ENCODE measurements at regions not wholly inside any gene's neighbourhood (a gene's known extent, or its start where the extent isn't known, plus 50 kb on each side); places are given as distances from the start of the nearest gene placed in this dataset.

DNA sequence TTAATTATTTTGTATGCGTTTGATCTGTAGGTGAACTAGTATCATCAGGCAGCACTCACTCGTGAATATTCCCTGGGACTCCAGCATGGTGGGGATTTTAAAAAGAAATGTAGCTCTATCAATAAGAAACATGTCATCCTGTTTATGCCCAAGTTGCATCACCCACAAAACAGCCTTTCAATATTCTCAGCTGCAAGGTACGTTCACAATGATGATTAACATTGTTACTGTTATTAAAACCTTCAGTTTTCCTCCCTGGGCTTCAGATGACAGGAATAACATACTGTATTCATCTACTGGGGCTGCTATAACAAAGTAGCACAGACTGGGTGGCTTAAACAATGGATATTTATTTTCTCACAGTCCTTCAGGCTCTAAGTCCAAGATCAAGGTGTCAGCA is 87.9 kb upstream of the KLHL29 start:
- Histone ChIP-seq H3K4me3 (ENCODE audit: low read depth in 1 of 2, low read length in 2 of 2) (no peak overlapping the region), H3K36me3 (ENCODE audit: insufficient read depth, low read length) (no peaks in the 10 kb centered on the region), H3K4me1 (ENCODE audit: insufficient read depth, low read length) (peaks cover 6% of the 10 kb centered on the region), H3K27me3 (ENCODE audit: control insufficient read depth in 1 of 2, insufficient read depth in 2 of 2, low read length in 2 of 2) (no peaks in the 10 kb centered on the region), H3K9me3 (ENCODE audit: low read length) (no peaks in the 10 kb centered on the region), H3K27ac (ENCODE audit: low read depth, low read length) (no peak overlapping the region), H3K9ac (ENCODE audit: low read length) (no peak overlapping the region)

GRCh38 chr2:23298551-23298950 is 86.4 kb upstream of the KLHL29 start:
- H3K9ac ChIP-seq (ENCODE audit: low read length) = no peak overlapping the region
- no peaks in the 10 kb centered on the region for H3K27me3 ChIP-seq (ENCODE audit: control insufficient read depth in 1 of 2, insufficient read depth in 2 of 2, low read length in 2 of 2)
- no peaks in the 10 kb centered on the region for H3K36me3 ChIP-seq (ENCODE audit: insufficient read depth, low read length)
- H3K4me3 ChIP-seq (ENCODE audit: low read depth in 1 of 2, low read length in 2 of 2) = no peak overlapping the region
- H3K27ac ChIP-seq (ENCODE audit: low read depth, low read length) = no peak overlapping the region
- H3K4me1 ChIP-seq (ENCODE audit: insufficient read depth, low read length) = peaks cover 6% of the 10 kb centered on the region
- H3K9me3 ChIP-seq (ENCODE audit: low read length) = no peaks in the 10 kb centered on the region

DNA sequence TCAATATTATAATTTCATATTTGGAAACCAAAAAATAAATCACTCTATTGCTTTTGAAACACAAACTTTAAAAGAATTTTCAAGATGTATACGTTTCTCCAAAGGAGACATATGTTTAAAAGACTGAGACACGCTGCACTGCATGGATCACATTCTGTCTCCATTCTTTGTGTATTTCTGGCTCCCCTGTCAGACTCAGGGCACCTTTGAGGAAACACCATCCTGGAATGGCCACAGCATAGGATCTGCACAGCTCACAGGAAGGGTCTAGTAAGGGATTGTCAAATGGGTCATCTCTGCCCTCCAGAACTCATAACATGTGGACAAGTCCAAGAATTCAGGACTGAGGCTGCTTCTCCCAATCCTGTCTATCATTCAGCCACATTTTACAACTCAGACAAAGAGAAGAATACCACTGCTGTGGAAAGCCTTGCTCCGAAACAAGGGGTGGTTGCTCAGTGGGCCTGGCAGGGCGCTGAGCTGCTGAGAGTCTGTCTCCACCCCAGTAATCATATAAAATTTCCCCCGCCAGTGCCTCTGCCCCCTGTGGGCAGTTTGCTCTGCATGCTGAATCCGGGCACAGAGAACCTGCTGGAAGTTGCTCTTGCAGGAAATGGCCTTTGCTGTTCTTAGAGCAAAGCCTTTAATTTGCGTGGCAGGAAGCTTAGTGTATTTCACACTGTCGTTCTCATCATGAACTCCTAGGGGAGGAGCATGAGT is 85.3 kb upstream of the KLHL29 start:
- Histone ChIP-seq H3K9me3 (ENCODE audit: low read length) (no peaks in the 10 kb centered on the region), H3K36me3 (ENCODE audit: insufficient read depth, low read length) (no peaks in the 10 kb centered on the region), H3K4me3 (ENCODE audit: low read depth in 1 of 2, low read length in 2 of 2) (no peak overlapping the region), H3K9ac (ENCODE audit: low read length) (no peak overlapping the region), H3K27me3 (ENCODE audit: control insufficient read depth in 1 of 2, insufficient read depth in 2 of 2, low read length in 2 of 2) (no peaks in the 10 kb centered on the region), H3K4me1 (ENCODE audit: insufficient read depth, low read length) (no peaks in the 10 kb centered on the region), H3K27ac (ENCODE audit: low read depth, low read length) (no peak overlapping the region)

DNA sequence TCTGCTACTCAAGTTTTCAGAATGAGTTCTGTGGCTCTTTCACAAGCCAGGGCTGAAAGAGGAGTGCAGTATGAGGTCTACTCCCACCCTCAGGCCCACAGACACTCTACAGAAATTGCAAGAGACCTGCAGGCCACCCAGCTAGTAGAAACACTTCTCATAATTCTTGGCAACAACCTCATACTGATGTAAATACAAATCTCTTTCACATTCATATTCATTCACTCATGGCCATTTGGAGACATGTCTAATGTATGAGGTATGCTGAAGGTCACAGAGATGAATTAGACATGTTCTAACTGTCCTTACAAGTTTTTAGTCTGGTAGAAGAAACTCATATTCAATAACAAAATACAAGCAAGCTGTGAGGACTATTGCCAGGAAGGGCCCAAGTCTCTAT is 83.8 kb upstream of the KLHL29 start:
- Histone ChIP-seq H3K4me3 (ENCODE audit: low read depth in 1 of 2, low read length in 2 of 2) (no peak overlapping the region), H3K27me3 (ENCODE audit: control insufficient read depth in 1 of 2, insufficient read depth in 2 of 2, low read length in 2 of 2) (no peaks in the 10 kb centered on the region), H3K27ac (ENCODE audit: low read depth, low read length) (no peak overlapping the region), H3K36me3 (ENCODE audit: insufficient read depth, low read length) (no peaks in the 10 kb centered on the region), H3K4me1 (ENCODE audit: insufficient read depth, low read length) (no peaks in the 10 kb centered on the region), H3K9ac (ENCODE audit: low read length) (no peak overlapping the region), H3K9me3 (ENCODE audit: low read length) (no peaks in the 10 kb centered on the region)

DNA sequence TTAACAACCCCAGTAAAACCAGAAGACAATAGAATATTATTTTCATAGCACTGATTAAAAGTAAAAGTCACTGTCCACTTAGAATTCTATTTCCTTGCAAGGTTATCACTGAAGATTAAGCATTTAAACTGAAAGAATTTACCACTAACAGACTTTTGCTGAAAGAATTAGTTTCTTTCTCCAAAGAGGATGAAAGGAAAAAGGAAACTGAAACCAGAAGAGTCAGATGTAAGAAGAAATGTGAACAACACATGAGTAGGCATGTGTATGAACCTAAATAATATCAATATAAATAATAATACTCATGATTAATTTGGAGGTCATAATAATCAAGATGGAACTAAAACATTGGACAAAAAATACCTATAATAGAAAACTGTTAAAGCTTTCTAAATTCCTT is 82.4 kb upstream of the KLHL29 start:
- no peaks in the 10 kb centered on the region for H3K9me3 ChIP-seq (ENCODE audit: low read length)
- H3K9ac ChIP-seq (ENCODE audit: low read length) = no peak overlapping the region
- H3K27me3 ChIP-seq (ENCODE audit: control insufficient read depth in 1 of 2, insufficient read depth in 2 of 2, low read length in 2 of 2) = no peaks in the 10 kb centered on the region
- no peaks in the 10 kb centered on the region for H3K4me1 ChIP-seq (ENCODE audit: insufficient read depth, low read length)
- no peak overlapping the region for H3K4me3 ChIP-seq (ENCODE audit: low read depth in 1 of 2, low read length in 2 of 2)
- H3K36me3 ChIP-seq (ENCODE audit: insufficient read depth, low read length) = no peaks in the 10 kb centered on the region
- no peak overlapping the region for H3K27ac ChIP-seq (ENCODE audit: low read depth, low read length)

DNA sequence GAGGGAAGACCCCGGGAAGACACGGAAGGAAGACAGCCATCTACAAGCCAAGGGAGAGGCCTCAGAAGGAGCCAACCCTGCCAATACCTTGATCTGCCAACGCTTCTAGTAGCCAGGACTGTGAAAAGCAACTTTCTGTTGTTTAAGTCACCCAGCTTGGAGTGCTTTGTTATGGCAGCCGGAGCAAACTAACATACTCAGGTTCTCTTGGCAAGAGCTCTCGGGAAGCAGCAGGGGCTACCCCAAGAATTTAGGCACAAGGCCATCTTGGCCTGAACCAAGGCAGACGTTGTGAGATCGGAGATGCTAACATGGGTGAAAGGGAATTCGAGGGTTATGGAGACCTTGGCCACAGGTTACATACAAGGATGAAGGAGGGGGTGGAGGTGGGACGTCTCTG is 78.6 kb upstream of the KLHL29 start:
- Histone ChIP-seq H3K9ac (ENCODE audit: low read length) (no peak overlapping the region), H3K36me3 (ENCODE audit: insufficient read depth, low read length) (no peaks in the 10 kb centered on the region), H3K27me3 (ENCODE audit: control insufficient read depth in 1 of 2, insufficient read depth in 2 of 2, low read length in 2 of 2) (no peaks in the 10 kb centered on the region), H3K9me3 (ENCODE audit: low read length) (no peaks in the 10 kb centered on the region), H3K27ac (ENCODE audit: low read depth, low read length) (no peak overlapping the region), H3K4me3 (ENCODE audit: low read depth in 1 of 2, low read length in 2 of 2) (no peak overlapping the region), H3K4me1 (ENCODE audit: insufficient read depth, low read length) (no peaks in the 10 kb centered on the region)

DNA sequence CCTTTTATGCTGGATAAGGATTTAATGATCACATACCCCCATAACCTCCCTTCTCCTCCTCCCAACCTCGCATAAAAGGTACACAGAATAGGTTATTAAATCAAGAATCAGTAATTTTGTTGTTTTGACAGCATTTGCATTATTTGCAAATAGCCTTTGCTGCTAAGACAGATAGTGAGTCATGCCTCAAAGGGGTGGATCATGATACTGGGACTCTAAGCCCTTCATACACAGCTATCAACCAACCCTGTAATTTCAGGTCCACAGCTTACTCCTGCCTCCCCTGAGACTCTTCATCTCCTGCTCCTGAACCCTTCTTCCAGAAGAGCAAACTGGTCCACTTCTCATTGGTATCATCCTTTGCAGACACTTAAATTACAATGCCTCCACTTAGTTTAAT is 73.8 kb upstream of the KLHL29 start:
- Histone ChIP-seq H3K36me3 (ENCODE audit: insufficient read depth, low read length) (no peaks in the 10 kb centered on the region), H3K4me1 (ENCODE audit: insufficient read depth, low read length) (no peaks in the 10 kb centered on the region), H3K27me3 (ENCODE audit: control insufficient read depth in 1 of 2, insufficient read depth in 2 of 2, low read length in 2 of 2) (no peaks in the 10 kb centered on the region), H3K4me3 (ENCODE audit: low read depth in 1 of 2, low read length in 2 of 2) (no peak overlapping the region), H3K9ac (ENCODE audit: low read length) (no peak overlapping the region), H3K9me3 (ENCODE audit: low read length) (no peaks in the 10 kb centered on the region), H3K27ac (ENCODE audit: low read depth, low read length) (no peak overlapping the region)

DNA sequence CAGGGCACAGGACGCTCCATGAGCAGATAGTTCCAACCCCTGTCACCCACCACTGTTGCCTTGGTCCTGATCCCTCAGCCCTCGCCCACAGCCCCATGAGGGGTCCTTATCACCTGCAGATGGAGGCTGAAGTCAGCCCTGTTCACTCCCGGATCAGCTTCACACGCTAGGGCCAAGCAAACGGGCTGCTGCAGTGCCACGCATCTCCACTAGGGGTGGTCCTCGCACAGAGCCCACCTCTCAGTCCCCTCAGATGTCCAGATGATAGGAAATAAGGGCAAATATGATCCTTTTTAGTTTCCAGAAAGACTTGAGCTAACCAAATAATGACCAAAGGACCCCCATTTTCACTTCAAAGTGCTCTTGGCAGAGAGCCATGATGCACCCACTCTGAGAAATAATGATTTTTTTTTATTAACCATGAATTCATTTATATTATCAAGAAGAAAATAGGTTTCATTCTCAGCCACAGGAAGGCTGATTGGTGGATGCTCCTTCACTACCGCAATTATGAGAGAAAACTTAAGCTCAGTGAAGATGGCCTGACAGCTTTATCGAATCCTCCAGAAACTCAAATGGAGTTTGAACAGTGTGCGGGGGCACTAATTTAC is 71.9 kb upstream of the KLHL29 start:
- no peak overlapping the region for H3K4me3 ChIP-seq (ENCODE audit: low read depth in 1 of 2, low read length in 2 of 2)

GRCh38 chr2:23314687-23315086 is 70.3 kb upstream of the KLHL29 start:
- H3K36me3 ChIP-seq (ENCODE audit: insufficient read depth, low read length) = no peaks in the 10 kb centered on the region
- no peak overlapping the region for H3K27ac ChIP-seq (ENCODE audit: low read depth, low read length)
- H3K4me1 ChIP-seq (ENCODE audit: insufficient read depth, low read length) = no peaks in the 10 kb centered on the region
- no peak overlapping the region for H3K9ac ChIP-seq (ENCODE audit: low read length)
- no peaks in the 10 kb centered on the region for H3K9me3 ChIP-seq (ENCODE audit: low read length)
- H3K27me3 ChIP-seq (ENCODE audit: control insufficient read depth in 1 of 2, insufficient read depth in 2 of 2, low read length in 2 of 2) = no peaks in the 10 kb centered on the region
- no peak overlapping the region for H3K4me3 ChIP-seq (ENCODE audit: low read depth in 1 of 2, low read length in 2 of 2)

More for the DNA sequence above, 71.9 kb upstream of the KLHL29 start:
- Histone ChIP-seq H3K27me3 (ENCODE audit: control insufficient read depth in 1 of 2, insufficient read depth in 2 of 2, low read length in 2 of 2) (no peaks in the 10 kb centered on the region), H3K9ac (ENCODE audit: low read length) (no peak overlapping the region), H3K27ac (ENCODE audit: low read depth, low read length) (no peak overlapping the region), H3K9me3 (ENCODE audit: low read length) (no peaks in the 10 kb centered on the region), H3K4me1 (ENCODE audit: insufficient read depth, low read length) (no peaks in the 10 kb centered on the region), H3K36me3 (ENCODE audit: insufficient read depth, low read length) (no peaks in the 10 kb centered on the region)

GRCh38 chr2:23320058-23320457 is 64.9 kb upstream of the KLHL29 start:
- Histone ChIP-seq H3K36me3 (ENCODE audit: insufficient read depth, low read length) (no peaks in the 10 kb centered on the region), H3K27ac (ENCODE audit: low read depth, low read length) (no peak overlapping the region), H3K27me3 (ENCODE audit: control insufficient read depth in 1 of 2, insufficient read depth in 2 of 2, low read length in 2 of 2) (no peaks in the 10 kb centered on the region), H3K4me3 (ENCODE audit: low read depth in 1 of 2, low read length in 2 of 2) (no peak overlapping the region), H3K9ac (ENCODE audit: low read length) (no peak overlapping the region), H3K4me1 (ENCODE audit: insufficient read depth, low read length) (peaks cover 12% of the 10 kb centered on the region), H3K9me3 (ENCODE audit: low read length) (no peaks in the 10 kb centered on the region)

- no peaks in the 10 kb centered on the region for H3K9me3 ChIP-seq (ENCODE audit: low read length)
- H3K27ac ChIP-seq (ENCODE audit: low read depth, low read length) = no peak overlapping the region
- no peak overlapping the region for H3K9ac ChIP-seq (ENCODE audit: low read length)
- H3K36me3 ChIP-seq (ENCODE audit: insufficient read depth, low read length) = no peaks in the 10 kb centered on the region
- H3K27me3 ChIP-seq (ENCODE audit: control insufficient read depth in 1 of 2, insufficient read depth in 2 of 2, low read length in 2 of 2) = no peaks in the 10 kb centered on the region
- peaks cover 12% of the 10 kb centered on the region for H3K4me1 ChIP-seq (ENCODE audit: insufficient read depth, low read length)
- H3K4me3 ChIP-seq (ENCODE audit: low read depth in 1 of 2, low read length in 2 of 2) = no peak overlapping the region
Observed at GRCh38 chr2:23321751-23322150, 63.2 kb upstream of the KLHL29 start.

GRCh38 chr2:23322567-23323197 is 62.3 kb upstream of the KLHL29 start:
- no peak overlapping the region for H3K4me3 ChIP-seq (ENCODE audit: low read depth in 1 of 2, low read length in 2 of 2)
- H3K9ac ChIP-seq (ENCODE audit: low read length) = no peak overlapping the region
- peaks cover 12% of the 10 kb centered on the region for H3K4me1 ChIP-seq (ENCODE audit: insufficient read depth, low read length)

More at GRCh38 chr2:23322567-23323197, 62.3 kb upstream of the KLHL29 start:
- H3K27me3 ChIP-seq (ENCODE audit: control insufficient read depth in 1 of 2, insufficient read depth in 2 of 2, low read length in 2 of 2) = no peaks in the 10 kb centered on the region
- no peaks in the 10 kb centered on the region for H3K36me3 ChIP-seq (ENCODE audit: insufficient read depth, low read length)
- H3K27ac ChIP-seq (ENCODE audit: low read depth, low read length) = no peak overlapping the region
- no peaks in the 10 kb centered on the region for H3K9me3 ChIP-seq (ENCODE audit: low read length)
